Lower lobe of right lung (tissue), 2 donors: ENCODE measurements at regions not wholly inside any gene's neighbourhood (a gene's known extent, or its start where the extent isn't known, plus 50 kb on each side); places are given as distances from the start of the nearest gene placed in this dataset.

Source experiments
- ATAC-seq, 2 donors: fragments of 200-7000 bp; cut with Tn5 transposase; one replicate each; pipeline ENCODE4 v1.9.1; 2020 to 2022; ENCODE audit warnings: mild to moderate bottlenecking in 2 of 2, moderate library complexity in 2 of 2
- DNase-seq: peaks from one replicate; pipeline ENCODE4 v3.0.0-alpha.2; 2020
- H3K27ac ChIP-seq: fragments of 200-600 bp; one replicate; pipeline ENCODE4 v1.8.0; 2022
- H3K27me3 ChIP-seq: fragments of 200-600 bp; one replicate; pipeline ENCODE4 v1.8.0; 2022; ENCODE audit warnings: low read depth
- H3K36me3 ChIP-seq: fragments of 200-600 bp; one replicate; pipeline ENCODE4 v1.8.0; 2022; ENCODE audit warnings: mild to moderate bottlenecking
- H3K4me1 ChIP-seq: fragments of 200-600 bp; one replicate; pipeline ENCODE4 v1.8.0; 2022
- H3K4me3 ChIP-seq: fragments of 200-600 bp; one replicate; pipeline ENCODE4 v1.8.0; 2022; ENCODE audit warnings: mild to moderate bottlenecking
- H3K9me3 ChIP-seq: fragments of 200-600 bp; one replicate; pipeline ENCODE4 v1.8.0; 2022
- intact Hi-C: fragments of 100-400 bp; cut with DNase I; formaldehyde crosslinking; loops from one replicate; pipeline ENCODE4 v1.11.0; 2022
- TF ChIP-seq, protein P1 (sequence below): fragments of 200-600 bp; IDR thresholded peaks from one replicate; pipeline ENCODE4 v1.8.0; 2022; ENCODE audit warnings: antibody characterized with exemption, mild to moderate bottlenecking
- donor health status: DM: no; HTN: yes; CAD: no; lungs with severe emphysema.

DNA sequence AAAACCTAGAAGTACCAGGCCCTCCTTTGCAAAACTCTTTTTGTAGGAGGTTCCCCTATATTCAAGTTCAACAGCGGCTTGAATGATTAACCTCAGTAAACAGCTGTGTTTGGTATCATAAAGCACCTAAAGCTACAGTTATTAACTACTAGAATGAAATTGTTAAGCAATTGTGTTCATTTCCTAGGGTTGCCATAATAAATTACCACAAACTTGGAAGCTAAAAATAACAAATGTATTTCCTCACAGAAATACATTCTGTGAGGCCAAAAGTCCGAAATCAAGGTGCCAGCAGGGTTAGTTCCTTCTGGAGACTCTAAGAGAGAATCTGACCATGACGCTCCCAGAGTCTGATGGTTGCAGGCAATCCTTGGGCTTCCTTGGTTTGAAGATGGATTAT lies 202.1 kb upstream of the ACVR2A start:
- TF ChIP-seq, protein P1, sequence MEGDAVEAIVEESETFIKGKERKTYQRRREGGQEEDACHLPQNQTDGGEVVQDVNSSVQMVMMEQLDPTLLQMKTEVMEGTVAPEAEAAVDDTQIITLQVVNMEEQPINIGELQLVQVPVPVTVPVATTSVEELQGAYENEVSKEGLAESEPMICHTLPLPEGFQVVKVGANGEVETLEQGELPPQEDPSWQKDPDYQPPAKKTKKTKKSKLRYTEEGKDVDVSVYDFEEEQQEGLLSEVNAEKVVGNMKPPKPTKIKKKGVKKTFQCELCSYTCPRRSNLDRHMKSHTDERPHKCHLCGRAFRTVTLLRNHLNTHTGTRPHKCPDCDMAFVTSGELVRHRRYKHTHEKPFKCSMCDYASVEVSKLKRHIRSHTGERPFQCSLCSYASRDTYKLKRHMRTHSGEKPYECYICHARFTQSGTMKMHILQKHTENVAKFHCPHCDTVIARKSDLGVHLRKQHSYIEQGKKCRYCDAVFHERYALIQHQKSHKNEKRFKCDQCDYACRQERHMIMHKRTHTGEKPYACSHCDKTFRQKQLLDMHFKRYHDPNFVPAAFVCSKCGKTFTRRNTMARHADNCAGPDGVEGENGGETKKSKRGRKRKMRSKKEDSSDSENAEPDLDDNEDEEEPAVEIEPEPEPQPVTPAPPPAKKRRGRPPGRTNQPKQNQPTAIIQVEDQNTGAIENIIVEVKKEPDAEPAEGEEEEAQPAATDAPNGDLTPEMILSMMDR, result no peak
- H3K27me3 ChIP-seq, result no peaks in the 10 kb centered on the region
- DNase-seq (no peak), ATAC-seq (no peak)
- H3K4me3 ChIP-seq, result no peak overlapping the region
- H3K4me1 ChIP-seq, result no peaks in the 10 kb centered on the region
- no peaks in the 10 kb centered on the region for H3K36me3 ChIP-seq
- H3K27ac ChIP-seq, result no peak overlapping the region
- intact Hi-C loops, result no loop called here
- H3K9me3 ChIP-seq, result no peaks in the 10 kb centered on the region

DNA sequence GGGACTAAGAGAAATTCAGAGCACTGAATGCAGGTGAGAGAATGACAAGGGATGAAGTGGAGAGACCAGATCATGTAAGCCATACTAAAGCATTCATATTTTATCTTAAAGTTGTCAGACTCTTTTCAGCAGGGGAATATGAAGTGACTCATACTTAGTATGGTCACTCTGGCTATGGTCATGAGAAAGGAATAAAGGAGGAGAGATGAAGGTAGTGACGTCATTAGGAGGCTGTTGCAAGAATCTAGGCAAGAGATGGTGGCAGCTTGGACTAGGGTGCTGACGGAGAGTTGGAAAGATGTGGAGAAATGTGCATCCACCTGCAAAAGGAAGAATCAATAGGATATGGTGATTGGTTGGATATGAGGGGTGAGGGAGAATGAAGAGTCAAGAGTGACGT lies 203.2 kb upstream of the ACVR2A start:
- Histone ChIP-seq H3K27ac (no peak overlapping the region), H3K9me3 (no peaks in the 10 kb centered on the region), H3K27me3 (no peaks in the 10 kb centered on the region), H3K36me3 (no peaks in the 10 kb centered on the region), H3K4me3 (no peak overlapping the region), H3K4me1 (no peaks in the 10 kb centered on the region)
- intact Hi-C loops, result no loop called here
- TF ChIP-seq, protein P1, result no peak
- DNase-seq, result no peak
- ATAC-seq, result no peak

GRCh38 chr2:147639891-147640290 lies 204.9 kb upstream of the ACVR2A start:
- intact Hi-C loops, result no loop called here
- DNase-seq (no peak), ATAC-seq (no peak)
- TF ChIP-seq, protein P1, result no peak
- H3K27ac ChIP-seq, result no peak overlapping the region
- H3K4me3 ChIP-seq, result no peak overlapping the region
- H3K27me3 ChIP-seq, result no peaks in the 10 kb centered on the region
- no peaks in the 10 kb centered on the region for H3K36me3 ChIP-seq
- H3K4me1 ChIP-seq, result no peaks in the 10 kb centered on the region
- no peaks in the 10 kb centered on the region for H3K9me3 ChIP-seq

GRCh38 chr2:147639386-147639785 lies 205.4 kb upstream of the ACVR2A start:
- Histone ChIP-seq H3K4me3 (no peak overlapping the region), H3K27ac (no peak overlapping the region), H3K27me3 (no peaks in the 10 kb centered on the region), H3K9me3 (no peaks in the 10 kb centered on the region), H3K4me1 (no peaks in the 10 kb centered on the region), H3K36me3 (no peaks in the 10 kb centered on the region)
- TF ChIP-seq, protein P1, result no peak
- no peak for ATAC-seq
- intact Hi-C loops, result no loop called here
- no peak for DNase-seq

- Histone ChIP-seq H3K27ac (no peak overlapping the region), H3K27me3 (no peaks in the 10 kb centered on the region), H3K4me3 (no peak overlapping the region), H3K9me3 (no peaks in the 10 kb centered on the region), H3K36me3 (no peaks in the 10 kb centered on the region), H3K4me1 (peaks cover under 1% of the 10 kb centered on the region)
- DNase-seq (no peak), ATAC-seq (no peak)
- TF ChIP-seq, protein P1, result no peak
- intact Hi-C loops, result no loop called here
These were observed 207.9 kb upstream of the ACVR2A start for GRCh38 chr2:147636886-147637285.
